ENCODE measurements at regions not wholly inside any gene's neighbourhood (a gene's known extent, or its start where the extent isn't known, plus 50 kb on each side); places are given as distances from the start of the nearest gene placed in this dataset.
"Not testable (repeated sequence)": the region's sequence is repeated elsewhere in the genome, so short reads cannot be mapped to it uniquely, and the experiment has no call there.

DNA sequence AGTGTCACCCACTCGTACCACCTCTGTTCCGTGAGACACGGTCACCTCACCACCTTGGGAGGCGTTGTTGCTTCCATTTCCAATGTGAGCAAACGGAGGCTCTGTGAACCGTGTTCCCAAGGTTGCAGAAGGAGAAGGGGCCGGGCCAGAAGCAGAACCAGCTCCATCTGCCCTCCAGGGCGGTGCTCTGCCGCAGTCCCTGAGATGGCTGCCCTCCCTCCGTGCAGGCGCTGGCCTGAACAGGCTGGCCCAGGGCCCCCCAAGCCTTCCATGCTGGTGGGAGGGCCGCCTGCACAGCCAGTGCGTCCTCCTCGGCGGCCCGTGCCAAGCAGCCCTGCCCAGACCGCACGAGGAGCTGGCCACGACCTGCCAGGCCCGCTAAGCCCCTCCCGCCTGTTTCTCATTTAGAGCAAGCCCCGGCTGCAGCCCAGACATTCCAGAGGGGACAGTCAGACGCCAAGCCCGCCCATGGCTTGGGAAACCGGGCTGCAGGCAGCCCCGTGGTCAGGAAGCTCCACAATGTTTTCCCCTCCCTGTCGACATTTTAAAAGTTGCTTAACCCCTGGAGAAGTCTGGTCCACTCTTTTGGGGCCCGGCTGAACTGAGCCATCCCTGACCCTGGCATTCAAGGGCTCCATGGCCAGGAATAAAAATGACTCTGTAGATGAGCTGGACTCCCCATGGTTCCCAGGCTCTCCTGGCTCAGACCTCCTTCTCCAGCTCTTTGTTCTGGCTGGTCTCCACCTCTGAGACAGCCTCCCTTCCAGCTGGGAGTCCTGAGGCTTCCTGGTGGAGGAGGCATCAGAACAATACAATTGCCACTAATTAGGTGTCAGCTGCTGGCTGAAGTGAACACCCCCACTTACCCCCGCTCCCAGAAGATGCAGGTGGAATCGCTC, 236.0 kb downstream of the BCL11B start:
- Mint-ChIP-seq H3K36me3 (ENCODE audit: low read depth) (no peaks in the 10 kb centered on the region), H3K27ac (no peak overlapping the region), H3K4me1 (ENCODE audit: low read depth) (no peaks in the 10 kb centered on the region), H3K9me3 (peaks cover 4% of the 10 kb centered on the region), H3K27me3 (ENCODE audit: insufficient read depth) (peaks cover 1% of the 10 kb centered on the region), H3K4me3 (no peak overlapping the region)
- intact Hi-C loops (cut with micrococcal nuclease) = no loop called here
- no peak for DNase-seq (ENCODE audit: low spot score)

- no peaks in the 10 kb centered on the region for H3K36me3 Mint-ChIP-seq (ENCODE audit: low read depth)
- intact Hi-C loops (cut with micrococcal nuclease) = no loop called here
- no peak overlapping the region for H3K4me3 Mint-ChIP-seq
- no peaks in the 10 kb centered on the region for H3K4me1 Mint-ChIP-seq (ENCODE audit: low read depth)
- peaks cover 4% of the 10 kb centered on the region for H3K9me3 Mint-ChIP-seq
- peaks cover 1% of the 10 kb centered on the region for H3K27me3 Mint-ChIP-seq (ENCODE audit: insufficient read depth)
- H3K27ac Mint-ChIP-seq = no peak overlapping the region
- DNase-seq (ENCODE audit: low spot score) = no peak
Measured at GRCh38 chr14:99036611-99037293, 235.2 kb downstream of the BCL11B start.

DNA sequence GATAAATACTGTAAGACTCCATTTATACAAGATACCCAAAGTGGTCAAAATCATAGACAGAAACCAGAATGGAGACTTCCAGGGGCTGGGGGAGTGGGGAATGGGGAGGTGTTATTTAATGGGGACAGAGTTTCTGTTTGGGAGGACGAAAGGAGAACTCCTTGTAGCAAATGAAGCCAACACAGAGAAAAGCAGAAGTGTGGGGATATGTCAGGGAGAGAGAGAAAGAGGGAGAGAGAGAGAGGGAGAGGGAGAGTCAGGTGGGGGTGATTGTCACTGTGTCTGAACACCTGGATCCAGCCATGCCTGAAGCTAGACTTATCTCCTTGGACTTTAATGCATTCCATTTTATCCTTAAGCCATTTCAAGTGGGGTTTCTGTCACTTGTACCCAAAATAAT, 234.7 kb downstream of the BCL11B start:
- H3K4me1 Mint-ChIP-seq (ENCODE audit: low read depth); DNase-seq (ENCODE audit: low spot score); H3K27me3 Mint-ChIP-seq (ENCODE audit: insufficient read depth); H3K9me3 Mint-ChIP-seq; H3K36me3 Mint-ChIP-seq (ENCODE audit: low read depth); intact Hi-C loops (cut with micrococcal nuclease); H3K4me3 Mint-ChIP-seq; H3K27ac Mint-ChIP-seq: not testable (repeated sequence)

DNA sequence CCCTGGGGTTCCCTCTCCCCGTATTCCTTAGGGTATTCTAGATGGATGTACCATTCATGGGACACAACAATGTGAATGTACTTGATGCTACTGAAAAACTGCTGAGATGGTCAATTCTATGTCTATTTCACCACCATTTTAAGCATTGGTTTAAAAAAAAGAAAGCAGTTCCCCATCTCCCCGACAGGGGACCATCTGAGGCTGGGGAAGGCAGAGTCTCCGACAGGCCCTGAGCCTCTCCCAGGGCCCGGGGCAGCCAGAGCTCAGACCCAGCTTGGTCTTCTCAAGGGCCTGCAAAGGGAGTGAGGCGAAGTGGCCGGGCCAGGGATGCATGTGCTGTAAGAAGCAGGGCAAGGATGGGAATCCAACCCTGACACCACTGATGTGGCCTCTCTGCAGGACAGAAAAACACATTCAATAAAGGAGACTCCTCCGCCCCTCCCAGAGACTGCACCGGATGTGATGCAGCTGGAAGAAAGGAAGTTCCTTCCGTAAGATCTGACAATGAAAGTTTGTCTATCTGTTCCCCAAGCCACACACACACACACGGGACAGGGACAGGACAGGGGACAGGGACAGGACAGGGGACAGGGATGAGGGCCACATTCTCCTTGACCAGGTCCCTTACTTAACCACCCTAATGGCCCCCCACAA, 234.1 kb downstream of the BCL11B start:
- Mint-ChIP-seq H3K9me3 (peaks cover 3% of the 10 kb centered on the region), H3K4me3 (no peak overlapping the region), H3K36me3 (ENCODE audit: low read depth) (no peaks in the 10 kb centered on the region), H3K4me1 (ENCODE audit: low read depth) (no peaks in the 10 kb centered on the region), H3K27ac (no peak overlapping the region), H3K27me3 (ENCODE audit: insufficient read depth) (peaks cover 1% of the 10 kb centered on the region)
- no peak for DNase-seq (ENCODE audit: low spot score)
- intact Hi-C loops (cut with micrococcal nuclease) = no loop called here

DNA sequence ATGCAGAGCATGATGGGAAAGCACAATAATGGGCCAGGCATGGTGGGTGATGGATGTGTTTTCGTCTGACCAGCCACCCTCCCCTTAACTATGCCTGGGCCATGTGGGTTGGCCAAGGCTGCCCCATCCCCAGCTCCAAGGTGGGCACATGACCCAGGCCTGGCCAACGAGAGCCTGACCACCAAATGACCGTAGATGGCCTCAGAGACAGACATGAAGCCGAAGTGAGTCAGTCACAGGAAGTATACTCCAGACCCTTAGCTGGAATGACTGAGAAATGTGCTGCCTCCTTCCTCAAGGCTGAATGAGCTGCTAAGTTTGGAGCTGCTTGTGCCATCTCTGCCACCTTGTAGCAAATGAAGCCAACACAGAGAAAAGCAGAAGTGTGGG, 233.6 kb downstream of the BCL11B start:
- Mint-ChIP-seq H3K27ac (no peak overlapping the region), H3K4me3 (no peak overlapping the region)
- intact Hi-C loops (cut with micrococcal nuclease) = no loop called here

GRCh38 chr14:99039331-99040041, 232.5 kb downstream of the BCL11B start:
- no peak overlapping the region for H3K27ac Mint-ChIP-seq
- H3K4me1 Mint-ChIP-seq (ENCODE audit: low read depth) = no peaks in the 10 kb centered on the region
- intact Hi-C loops (cut with micrococcal nuclease) = no loop called here
- no peak for DNase-seq (ENCODE audit: low spot score)
- no peak overlapping the region for H3K4me3 Mint-ChIP-seq
- peaks cover 4% of the 10 kb centered on the region for H3K27me3 Mint-ChIP-seq (ENCODE audit: insufficient read depth)
- peaks cover 5% of the 10 kb centered on the region for H3K9me3 Mint-ChIP-seq
- H3K36me3 Mint-ChIP-seq (ENCODE audit: low read depth) = no peaks in the 10 kb centered on the region

More for the DNA sequence above, 233.6 kb downstream of the BCL11B start:
- Mint-ChIP-seq H3K9me3 (no peaks in the 10 kb centered on the region), H3K36me3 (ENCODE audit: low read depth) (no peaks in the 10 kb centered on the region), H3K4me1 (ENCODE audit: low read depth) (no peaks in the 10 kb centered on the region), H3K27me3 (ENCODE audit: insufficient read depth) (peaks cover 1% of the 10 kb centered on the region)
- no peak for DNase-seq (ENCODE audit: low spot score)

DNA sequence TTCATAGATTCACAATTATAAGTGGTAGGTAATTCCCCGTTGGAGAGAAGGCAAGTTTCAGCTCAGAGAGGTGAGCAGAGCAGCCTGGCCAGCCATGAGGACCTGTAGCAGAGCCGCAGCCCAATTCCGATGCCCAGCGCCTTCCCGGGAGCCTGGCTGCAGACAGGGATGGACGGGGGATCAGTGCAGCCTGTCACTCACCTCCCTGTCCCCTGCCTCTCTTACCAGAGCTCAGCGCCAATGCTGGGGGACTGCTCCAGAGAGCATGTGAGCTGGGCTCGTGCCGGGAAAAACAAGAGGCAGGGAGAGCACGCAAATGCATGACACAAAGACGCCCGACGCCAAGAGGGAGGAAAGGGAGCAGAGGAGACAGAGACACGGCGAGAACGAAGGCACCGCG, 231.9 kb downstream of the BCL11B start:
- DNase-seq (ENCODE audit: low spot score) = no peak
- intact Hi-C loops (cut with micrococcal nuclease) = no loop called here
- no peak overlapping the region for H3K27ac Mint-ChIP-seq
- peaks cover 10% of the 10 kb centered on the region for H3K9me3 Mint-ChIP-seq
- no peak overlapping the region for H3K4me3 Mint-ChIP-seq
- no peaks in the 10 kb centered on the region for H3K36me3 Mint-ChIP-seq (ENCODE audit: low read depth)
- peaks cover 4% of the 10 kb centered on the region for H3K27me3 Mint-ChIP-seq (ENCODE audit: insufficient read depth)
- H3K4me1 Mint-ChIP-seq (ENCODE audit: low read depth) = no peaks in the 10 kb centered on the region

DNA sequence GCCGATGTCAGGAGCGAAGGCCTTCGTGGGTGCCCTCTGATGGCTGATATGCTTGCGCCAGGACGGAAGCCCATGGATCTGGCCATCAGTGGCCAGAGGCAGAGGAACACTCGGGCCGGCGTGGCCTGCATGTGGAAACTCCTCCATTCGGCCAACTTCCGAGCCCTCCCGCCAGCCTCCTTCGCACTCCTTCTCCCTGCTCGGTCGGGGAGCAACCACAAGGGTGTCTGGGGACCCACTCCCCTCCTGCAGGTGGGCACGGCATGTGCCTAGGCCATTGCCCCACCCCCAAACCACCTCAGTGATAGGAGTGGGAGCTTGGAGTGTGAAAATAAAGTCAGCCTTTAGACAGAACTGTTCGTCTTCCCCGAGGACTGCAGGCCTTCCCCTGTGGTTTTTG, 231.3 kb downstream of the BCL11B start:
- intact Hi-C loops (cut with micrococcal nuclease) = no loop called here
- no peak overlapping the region for H3K4me3 Mint-ChIP-seq
- H3K9me3 Mint-ChIP-seq = peaks cover 10% of the 10 kb centered on the region
- no peaks in the 10 kb centered on the region for H3K36me3 Mint-ChIP-seq (ENCODE audit: low read depth)
- peaks cover 4% of the 10 kb centered on the region for H3K27me3 Mint-ChIP-seq (ENCODE audit: insufficient read depth)
- DNase-seq (ENCODE audit: low spot score) = no peak
- no peak overlapping the region for H3K27ac Mint-ChIP-seq
- no peaks in the 10 kb centered on the region for H3K4me1 Mint-ChIP-seq (ENCODE audit: low read depth)

DNA sequence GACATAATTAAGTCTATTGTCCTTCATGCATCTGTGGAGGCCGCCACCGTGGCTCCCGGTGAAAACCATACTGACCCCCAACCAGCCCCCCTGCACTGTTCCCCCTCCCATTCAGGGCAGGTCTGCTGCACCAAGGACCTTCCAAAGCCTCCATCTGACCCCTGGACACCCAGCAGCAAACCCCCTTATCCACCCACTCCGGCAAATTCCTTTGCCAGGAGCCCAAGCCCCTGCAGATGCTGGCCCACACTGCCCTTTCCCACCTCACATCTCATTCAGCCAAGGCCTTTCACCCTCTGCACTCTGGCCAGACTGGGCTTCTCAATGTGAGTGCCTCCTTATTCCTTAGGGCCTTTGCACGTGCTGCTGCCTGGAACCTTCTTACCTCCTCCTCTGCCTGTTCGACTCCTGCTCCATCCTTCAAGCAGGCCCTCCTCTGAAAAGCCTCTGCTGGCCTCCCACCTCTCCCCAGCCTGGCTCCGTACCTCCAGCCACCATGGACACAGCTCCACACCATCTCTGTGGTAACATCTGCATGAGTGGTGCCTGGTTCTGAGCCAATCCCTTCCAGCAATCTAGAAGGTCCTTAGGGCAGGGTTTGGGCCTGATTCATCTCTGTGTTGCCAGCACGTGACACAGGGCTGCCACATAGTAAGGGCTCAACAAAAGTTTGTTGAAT, 230.7 kb downstream of the BCL11B start:
- no peaks in the 10 kb centered on the region for H3K4me1 Mint-ChIP-seq (ENCODE audit: low read depth)
- no peak for DNase-seq (ENCODE audit: low spot score)
- H3K9me3 Mint-ChIP-seq = peaks cover 10% of the 10 kb centered on the region
- intact Hi-C loops (cut with micrococcal nuclease) = no loop called here
- H3K27ac Mint-ChIP-seq = no peak overlapping the region
- H3K4me3 Mint-ChIP-seq = no peak overlapping the region
- H3K27me3 Mint-ChIP-seq (ENCODE audit: insufficient read depth) = peaks cover 4% of the 10 kb centered on the region
- H3K36me3 Mint-ChIP-seq (ENCODE audit: low read depth) = no peaks in the 10 kb centered on the region

- DNase-seq (ENCODE audit: low spot score) = no peak
- no peak overlapping the region for H3K27ac Mint-ChIP-seq
- intact Hi-C loops (cut with micrococcal nuclease) = no loop called here
- H3K4me1 Mint-ChIP-seq (ENCODE audit: low read depth) = no peaks in the 10 kb centered on the region
- H3K9me3 Mint-ChIP-seq = peaks cover 10% of the 10 kb centered on the region
- H3K4me3 Mint-ChIP-seq = no peak overlapping the region
- H3K27me3 Mint-ChIP-seq (ENCODE audit: insufficient read depth) = peaks cover 4% of the 10 kb centered on the region
- no peaks in the 10 kb centered on the region for H3K36me3 Mint-ChIP-seq (ENCODE audit: low read depth)
Measured at GRCh38 chr14:99041820-99042174, 230.2 kb downstream of the BCL11B start.

GRCh38 chr14:99042381-99043266, 229.4 kb downstream of the BCL11B start:
- H3K4me3 Mint-ChIP-seq = no peak overlapping the region
- peaks cover 4% of the 10 kb centered on the region for H3K27me3 Mint-ChIP-seq (ENCODE audit: insufficient read depth)
- intact Hi-C loops (cut with micrococcal nuclease) = no loop called here
- H3K36me3 Mint-ChIP-seq (ENCODE audit: low read depth) = no peaks in the 10 kb centered on the region
- H3K9me3 Mint-ChIP-seq = peaks cover 10% of the 10 kb centered on the region
- no peak overlapping the region for H3K27ac Mint-ChIP-seq
- no peaks in the 10 kb centered on the region for H3K4me1 Mint-ChIP-seq (ENCODE audit: low read depth)
- DNase-seq (ENCODE audit: low spot score) = no peak

DNA sequence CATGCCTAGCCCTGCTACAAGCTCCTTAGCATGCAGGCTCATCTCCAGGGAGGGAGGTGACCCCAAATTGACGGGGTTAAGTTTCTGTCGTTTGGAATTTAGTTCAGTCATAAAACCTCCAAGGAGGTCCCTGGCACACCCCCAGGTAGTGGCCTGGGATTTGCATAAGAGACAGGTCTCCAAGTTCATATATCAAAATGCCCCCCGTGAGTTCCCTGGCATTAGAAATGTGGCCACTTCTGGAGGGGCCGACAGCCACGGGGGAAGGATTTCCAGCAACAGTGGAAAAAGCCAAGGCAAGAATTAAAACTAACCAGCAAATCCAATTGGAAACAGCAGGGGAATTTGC, 228.8 kb downstream of the BCL11B start:
- peaks cover 4% of the 10 kb centered on the region for H3K27me3 Mint-ChIP-seq (ENCODE audit: insufficient read depth)
- no peaks in the 10 kb centered on the region for H3K4me1 Mint-ChIP-seq (ENCODE audit: low read depth)
- no peak for DNase-seq (ENCODE audit: low spot score)
- no peak overlapping the region for H3K4me3 Mint-ChIP-seq
- peaks cover 10% of the 10 kb centered on the region for H3K9me3 Mint-ChIP-seq
- H3K36me3 Mint-ChIP-seq (ENCODE audit: low read depth) = no peaks in the 10 kb centered on the region
- intact Hi-C loops (cut with micrococcal nuclease) = no loop called here
- H3K27ac Mint-ChIP-seq = no peak overlapping the region
